C4-2B (cell line): ENCODE measurements at regions not wholly inside any gene's neighbourhood (a gene's known extent, or its start where the extent isn't known, plus 50 kb on each side); places are given as distances from the start of the nearest gene placed in this dataset.

ENCODE experiments used
- CTCF ChIP-seq: fragments of 450-650 bp; conservative IDR thresholded peaks from 2 replicates; pipeline ENCODE4 v1.5.1; 2017; ENCODE audit warnings: mild to moderate bottlenecking
- ZFX ChIP-seq: fragments of 450-650 bp; IDR thresholded peaks from 2 replicates; pipeline ENCODE4 v1.6.1; 2017

- no peak for TF ChIP-seq CTCF
- TF ChIP-seq ZFX: no peak
Observed at GRCh38 chr10:81814842-81815241, 60.2 kb upstream of the NRG3 start.
